HG02973 (cell line): ENCODE measurements at regions not wholly inside any gene's neighbourhood (a gene's known extent, or its start where the extent isn't known, plus 50 kb on each side); places are given as distances from the start of the nearest gene placed in this dataset.
"Not testable (repeated sequence)": the region's sequence is repeated elsewhere in the genome, so short reads cannot be mapped to it uniquely, and the experiment has no call there.

ENCODE experiments used
- ATAC-seq: cut with Tn5 transposase; IDR thresholded peaks from one replicate; pipeline ENCODE4 v1.9.1; 2021; ENCODE audit warnings: moderate library complexity; ENCODE audit not compliant: unreplicated experiment

DNA sequence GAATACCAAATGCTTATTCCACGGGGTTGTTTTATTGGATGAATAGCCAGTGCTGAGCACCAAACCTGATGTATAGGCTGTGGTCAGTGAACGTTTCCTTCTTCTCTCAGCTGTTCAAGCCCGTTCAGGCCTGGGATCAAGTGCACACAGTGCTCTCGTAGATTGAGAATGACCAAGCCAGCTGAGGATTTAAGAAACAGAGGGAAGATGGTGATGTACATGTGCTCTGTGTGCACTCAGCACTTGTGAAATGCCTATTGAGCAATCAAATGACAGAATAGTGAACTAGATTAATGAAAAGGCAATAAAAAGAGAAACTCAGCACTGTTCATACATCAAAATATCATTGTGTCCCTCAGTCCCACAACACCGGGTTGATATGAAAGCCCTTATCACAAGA, 302.5 kb downstream of the BMPER start:
- ATAC-seq = no peak

DNA sequence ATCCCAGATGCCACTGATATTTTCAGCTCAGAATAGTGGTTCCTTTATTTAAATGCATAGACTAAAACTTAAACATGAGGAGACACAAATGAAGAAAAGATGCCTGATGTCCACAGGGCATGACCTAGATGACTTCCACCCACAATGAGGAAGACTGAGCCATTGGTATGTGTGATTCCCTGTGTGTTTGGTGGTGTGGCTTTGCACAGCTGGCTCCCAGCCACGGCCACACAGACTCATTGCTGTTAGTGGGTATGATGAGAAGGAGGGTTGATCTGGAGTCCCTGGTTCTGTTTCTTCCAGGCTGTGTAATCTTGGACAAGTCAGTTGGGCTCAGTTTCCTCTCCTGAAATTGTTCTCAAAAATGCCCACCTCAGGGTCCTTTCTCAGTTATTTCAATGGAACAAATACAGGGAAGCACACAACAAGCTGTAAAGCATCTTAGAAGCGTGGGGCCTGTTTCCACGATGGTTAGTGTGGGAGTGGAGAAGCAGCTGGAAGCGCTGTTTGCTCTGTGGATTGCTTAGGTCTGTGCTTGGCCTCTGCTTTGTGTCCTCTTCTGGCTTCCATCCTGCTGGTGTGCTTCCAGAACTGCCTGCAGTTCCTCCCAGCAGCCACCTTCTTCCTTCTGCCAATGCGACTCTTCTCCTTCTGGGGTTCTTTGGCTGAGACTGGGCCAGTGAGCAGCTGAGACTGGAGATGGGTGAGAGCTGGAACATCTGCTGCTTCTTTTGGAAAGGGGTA, 303.7 kb downstream of the BMPER start:
- no peak for ATAC-seq

DNA sequence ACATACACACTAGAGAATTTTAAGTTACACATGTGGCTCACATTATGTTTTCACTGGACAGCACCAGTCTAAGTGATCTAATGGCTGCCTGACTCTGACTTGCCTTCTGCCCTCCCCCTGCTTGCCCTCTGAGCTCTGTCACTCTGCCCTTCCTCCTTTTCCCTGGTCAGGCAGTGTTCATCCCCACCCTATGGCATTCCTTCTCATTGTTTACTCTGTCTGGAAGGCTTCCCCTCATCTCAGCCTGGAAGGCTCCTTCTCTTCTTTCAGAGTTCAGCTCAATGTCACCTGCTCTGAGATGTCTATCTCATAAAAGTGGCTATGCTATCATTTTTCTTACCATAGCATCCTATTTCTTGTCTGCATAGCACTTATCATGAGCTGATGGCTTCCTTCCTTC, 305.7 kb downstream of the BMPER start:
- ATAC-seq = no peak

DNA sequence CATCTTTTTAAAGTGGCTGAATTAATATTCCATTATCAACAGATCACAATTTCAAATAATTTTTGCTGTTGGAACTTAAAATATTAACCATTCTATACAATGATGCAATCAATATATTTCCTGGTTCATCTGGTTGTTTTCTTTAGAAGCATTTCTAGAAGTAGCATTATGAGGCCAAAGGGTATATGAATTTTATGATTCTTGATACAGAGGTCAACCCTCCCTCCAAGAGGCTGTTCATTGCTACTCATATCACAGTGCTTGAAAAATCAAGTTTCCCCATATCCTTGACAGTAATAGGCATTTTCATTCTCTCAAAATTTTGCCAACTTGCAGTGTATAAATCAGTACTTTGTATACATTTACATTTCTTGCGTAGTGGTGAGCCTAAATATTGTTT, 312.6 kb downstream of the BMPER start:
- no peak for ATAC-seq

DNA sequence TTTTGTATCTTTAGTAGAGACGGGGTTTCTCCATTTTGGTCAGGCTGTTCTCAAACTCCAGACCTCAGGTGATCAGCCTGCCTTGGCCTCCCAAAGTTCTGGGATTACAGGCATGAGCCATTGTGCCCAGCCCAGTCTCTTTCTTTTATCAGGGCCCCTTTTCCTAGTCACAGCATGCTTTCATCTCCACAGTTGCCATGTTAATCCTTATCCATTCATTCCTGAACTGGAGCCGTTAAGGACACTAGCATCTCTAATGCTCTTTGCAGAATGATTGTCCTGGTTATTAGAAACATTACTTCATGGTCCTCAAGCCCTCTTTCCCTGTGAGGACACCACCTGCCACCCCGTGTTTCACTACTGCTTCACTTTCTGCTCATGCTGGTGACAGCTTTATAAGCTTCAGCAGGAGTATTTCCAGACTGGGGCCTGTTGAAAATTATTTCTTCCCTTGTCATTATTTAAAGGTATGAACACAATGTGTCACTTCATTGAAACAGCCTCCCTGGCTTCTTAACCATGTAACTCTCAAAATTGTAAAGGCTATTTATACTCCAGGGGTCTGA, 313.9 kb downstream of the BMPER start:
- no peak for ATAC-seq

DNA sequence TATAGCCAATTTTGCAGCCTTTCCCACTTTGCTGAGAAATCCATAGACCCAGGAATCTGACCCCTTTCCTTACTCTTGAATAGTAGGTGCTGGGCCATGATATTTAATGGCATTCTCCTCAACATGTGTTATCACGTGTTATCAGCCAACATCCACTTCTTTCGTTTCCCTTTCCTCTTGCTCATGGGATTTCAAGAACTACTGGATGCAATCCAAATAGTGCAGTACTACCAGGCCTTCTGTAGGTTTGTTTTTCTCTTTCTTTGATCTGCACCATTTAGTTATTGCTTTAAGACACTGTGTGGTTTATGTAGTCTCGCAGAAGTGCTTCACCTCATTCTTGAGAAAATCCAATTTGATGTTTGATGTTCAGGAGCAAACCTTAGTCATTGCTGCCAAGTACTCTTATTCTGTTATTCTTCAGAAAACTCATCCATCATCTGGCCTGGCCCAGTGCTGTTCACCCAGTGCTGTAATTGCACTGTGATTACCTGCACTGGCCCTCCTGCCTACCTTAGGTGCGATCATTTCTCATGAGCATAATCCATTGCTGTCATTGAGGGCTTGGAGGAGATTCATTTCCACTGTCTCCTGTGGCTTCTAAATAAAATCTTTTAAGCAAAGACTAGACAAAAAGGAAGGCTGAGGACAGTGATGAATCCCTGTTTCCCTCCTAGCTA, 315.3 kb downstream of the BMPER start:
- no peak for ATAC-seq

DNA sequence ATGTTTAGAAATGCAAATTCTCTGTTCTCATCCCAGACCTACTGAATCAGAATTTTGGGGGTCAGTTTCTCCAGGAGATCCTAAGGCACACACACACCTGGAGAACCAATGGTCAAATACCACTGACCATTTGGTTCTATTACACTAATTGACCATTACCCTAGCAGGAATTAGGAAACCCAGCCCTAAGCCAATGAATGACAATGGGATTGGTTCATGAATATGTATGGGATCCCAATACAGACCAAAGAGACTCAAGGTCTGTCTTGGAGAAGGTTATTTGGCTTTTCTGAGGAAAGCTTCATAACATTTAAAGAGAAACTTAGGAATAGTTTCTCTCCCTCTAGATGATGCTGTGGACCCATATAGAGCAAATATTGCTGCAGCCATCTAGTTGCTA, 317.0 kb downstream of the BMPER start:
- ATAC-seq = no peak

DNA sequence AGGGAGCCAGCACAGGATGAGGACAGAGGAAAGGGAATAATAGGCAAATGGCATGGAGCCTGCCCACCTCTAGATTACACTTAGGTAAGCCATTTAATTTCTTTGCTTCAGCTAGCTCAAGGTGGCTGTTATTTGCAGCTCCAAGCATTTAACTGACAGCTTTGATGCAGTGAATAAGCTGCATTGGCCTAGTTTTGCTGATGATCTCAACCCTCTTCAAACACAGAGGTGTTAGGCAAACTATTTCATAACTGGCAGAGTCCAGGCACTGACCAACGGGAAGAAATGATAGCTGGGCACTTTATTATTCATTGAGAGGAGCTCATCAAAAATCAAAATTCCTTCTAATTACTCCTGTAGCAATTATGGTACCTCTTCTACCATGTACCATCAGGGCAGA, 317.4 kb downstream of the BMPER start:
- ATAC-seq = no peak

DNA sequence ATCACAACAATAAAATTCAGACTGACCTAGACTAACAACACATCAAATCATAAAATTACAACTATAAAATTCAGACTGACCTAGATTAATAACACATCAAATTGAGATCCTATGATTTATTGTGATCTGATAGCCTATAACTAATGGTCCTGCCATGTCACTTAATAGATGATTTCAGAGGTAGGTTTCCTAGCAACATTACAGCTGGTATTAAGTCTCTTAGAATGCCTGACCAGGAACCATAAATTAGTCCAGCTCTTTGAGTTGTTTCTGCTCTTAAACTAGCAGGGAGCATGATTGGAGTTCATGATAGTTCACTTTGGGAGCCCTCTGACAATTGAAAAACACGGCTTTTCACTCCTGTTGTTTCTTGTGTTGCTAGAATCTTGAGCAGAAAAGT, 318.9 kb downstream of the BMPER start:
- no peak for ATAC-seq

DNA sequence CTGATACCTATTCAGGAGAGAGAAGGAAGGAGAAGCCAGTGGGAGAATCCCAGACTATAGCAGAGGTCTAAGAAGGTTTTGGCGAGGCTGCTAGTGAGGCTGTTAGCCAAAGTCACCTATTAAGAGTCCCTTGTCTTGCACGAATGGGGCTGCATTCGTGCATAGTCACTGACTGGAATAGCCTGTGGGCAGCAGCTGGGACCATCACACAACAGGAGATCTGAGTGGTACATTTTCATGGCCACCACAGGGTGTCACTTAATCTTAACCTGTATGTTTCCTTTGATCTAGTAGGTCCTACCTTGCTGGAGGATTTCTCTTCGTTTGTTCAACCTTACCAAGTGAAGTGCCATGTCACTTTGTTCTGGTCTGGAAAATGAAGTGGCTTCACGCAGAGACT, 319.9 kb downstream of the BMPER start:
- ATAC-seq = no peak

DNA sequence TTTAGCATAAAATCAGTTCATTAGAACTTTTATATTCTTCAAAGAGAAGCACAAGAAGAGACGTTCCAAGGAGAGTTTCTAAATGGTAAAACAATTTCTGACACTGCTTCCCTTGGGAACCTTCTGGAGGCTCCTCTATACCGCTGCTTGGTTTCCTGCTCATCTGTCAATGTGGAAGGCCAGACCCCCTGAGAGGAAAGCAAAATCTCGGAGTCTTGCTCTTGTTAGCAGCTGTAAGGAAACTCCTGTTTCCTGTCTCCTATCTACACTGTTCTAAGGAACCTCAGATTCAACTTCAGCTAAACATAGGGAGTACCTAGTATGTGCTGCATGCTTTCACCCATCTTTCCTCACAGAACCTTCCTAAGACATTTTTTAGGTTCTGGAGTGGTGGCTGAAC, 322.2 kb downstream of the BMPER start:
- no peak for ATAC-seq

DNA sequence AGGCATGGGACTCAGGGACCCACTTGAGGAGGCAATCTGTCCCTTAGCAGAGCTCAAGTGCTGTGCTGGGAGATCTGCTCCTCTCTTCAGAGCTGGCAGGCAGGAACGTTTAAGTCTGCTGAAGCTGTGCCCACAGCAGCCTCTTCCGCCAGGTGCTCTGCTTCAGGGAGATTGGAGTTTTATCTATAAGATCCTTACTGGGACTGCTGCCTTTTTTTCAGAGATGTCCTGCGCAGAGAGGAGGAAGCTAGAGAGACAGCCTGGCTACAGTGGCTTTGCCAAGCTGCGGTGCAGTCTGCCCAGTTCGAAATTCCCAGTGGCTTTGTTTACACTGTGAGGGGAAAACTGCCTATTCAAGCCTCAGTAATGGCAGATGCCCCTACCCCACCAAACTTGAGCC, 329.8 kb downstream of the BMPER start:
- ATAC-seq = not testable (repeated sequence)

DNA sequence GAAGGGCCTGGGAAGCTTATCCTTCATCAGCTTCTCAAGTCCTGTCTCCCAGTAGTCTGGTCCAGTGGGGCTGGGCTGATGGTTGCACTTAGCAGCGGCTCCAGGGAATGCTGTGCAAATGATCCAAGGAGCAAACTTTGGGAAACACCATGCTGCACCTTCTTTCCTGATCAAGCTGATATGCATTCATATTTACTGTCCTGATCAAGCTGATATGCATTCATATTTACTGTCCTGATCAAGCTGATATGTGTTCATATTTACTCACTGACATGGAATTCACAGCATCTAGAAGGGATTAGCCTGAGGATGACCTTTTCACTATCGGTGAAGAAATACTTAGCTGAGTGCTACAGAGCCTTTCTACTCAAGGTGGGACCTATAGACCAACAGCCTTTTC, 330.7 kb downstream of the BMPER start:
- ATAC-seq = no peak

DNA sequence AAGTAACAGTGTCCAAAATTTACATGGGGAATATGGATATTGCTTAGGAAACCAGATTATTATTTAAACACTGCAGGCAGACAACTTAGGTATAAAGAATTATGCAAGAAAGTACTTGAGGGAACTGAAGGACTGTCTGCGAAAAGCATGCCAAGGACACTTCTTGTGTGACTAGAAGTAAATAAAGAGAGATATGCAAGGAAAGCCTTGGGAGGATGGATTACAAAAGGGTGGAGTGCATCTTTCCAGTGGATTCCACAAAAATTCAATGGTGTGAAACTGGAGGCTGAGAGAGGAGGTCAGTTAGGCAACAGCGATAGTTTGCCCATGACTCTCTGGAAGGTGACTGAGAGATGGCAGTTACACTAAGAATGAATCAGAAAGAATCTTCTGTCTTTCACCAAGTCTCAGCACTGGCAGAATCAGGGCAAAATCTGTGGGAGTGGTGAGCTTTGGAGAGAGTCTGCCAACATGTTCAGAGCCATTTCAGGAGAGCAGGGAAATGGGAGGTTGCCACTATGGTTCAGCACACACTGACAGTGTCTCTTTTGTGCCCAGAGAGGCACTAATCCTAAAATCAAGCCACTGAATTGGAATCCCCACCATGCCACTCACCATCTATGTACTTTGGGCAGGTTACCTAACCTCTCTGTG, 331.6 kb downstream of the BMPER start:
- no peak for ATAC-seq

DNA sequence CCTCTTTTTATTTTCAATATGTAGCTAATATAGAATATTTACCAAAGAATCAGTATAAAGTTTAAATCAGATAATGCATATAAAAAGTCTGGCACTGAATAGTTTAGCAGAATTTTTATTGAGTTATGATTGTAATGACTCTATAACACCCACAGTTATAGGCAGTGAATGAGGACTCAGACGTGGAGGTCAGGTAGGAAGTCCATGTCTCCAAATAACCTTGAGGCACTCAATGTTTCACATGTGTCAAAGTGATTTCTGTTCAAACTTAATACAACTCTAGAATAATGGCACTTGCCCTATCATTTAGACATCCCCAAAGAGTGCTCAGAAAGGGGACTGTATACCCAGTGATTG, 332.1 kb downstream of the BMPER start:
- no peak for ATAC-seq

DNA sequence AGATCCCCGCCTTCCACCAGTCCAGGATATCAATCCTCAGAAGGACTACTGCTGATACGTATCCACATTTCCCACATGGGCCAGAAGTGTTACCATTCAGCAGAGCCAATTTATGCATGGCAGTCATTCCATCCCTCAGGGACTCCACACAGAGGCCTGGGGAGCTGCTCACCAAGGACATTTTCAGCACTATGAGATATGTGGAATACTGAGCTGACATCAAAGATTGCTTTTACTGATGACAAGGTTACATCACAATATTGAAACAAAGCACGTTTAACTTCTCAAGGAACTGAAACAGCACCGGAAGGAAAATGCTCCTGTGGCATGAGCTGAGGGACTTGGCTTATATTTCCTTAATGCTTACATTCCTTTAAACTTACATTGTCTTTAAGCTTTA, 335.1 kb downstream of the BMPER start:
- ATAC-seq = no peak

DNA sequence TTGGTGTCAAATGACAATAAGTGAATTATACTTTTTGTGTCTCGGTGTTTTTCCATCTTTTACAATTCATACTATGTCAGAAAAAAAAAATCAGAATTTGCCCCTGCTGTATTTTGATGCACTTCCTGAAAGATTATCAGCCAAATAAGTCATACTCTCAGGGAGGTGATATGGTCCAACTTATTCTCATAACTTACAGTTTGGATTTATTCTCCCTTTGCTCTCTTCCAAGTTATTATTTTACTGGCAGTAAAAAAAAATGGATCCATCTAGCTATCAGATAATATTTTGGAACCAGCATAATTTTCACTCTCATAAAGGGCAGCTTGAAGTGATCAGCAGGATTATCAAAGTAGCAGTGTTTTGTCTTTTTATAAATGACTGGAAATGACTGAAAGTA, 337.1 kb downstream of the BMPER start:
- ATAC-seq = no peak

DNA sequence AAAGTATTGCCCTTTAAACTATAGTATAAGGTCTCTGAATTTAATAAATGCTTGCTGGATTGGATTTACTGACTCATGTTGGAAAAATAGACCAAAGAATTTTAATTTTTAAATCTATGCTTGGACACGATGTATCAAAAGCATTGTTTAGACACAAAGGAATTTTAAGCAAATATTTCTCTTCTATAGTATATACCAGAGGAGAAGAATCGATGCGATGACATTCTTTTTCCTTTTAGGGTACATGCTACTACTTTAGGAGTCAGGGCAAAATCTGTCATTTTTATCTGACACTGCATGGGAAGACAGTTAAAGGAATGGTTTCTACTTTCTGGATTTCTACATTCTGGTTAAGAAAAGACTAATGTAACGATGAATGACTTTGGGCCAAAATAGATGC, 339.9 kb downstream of the BMPER start:
- no peak for ATAC-seq

DNA sequence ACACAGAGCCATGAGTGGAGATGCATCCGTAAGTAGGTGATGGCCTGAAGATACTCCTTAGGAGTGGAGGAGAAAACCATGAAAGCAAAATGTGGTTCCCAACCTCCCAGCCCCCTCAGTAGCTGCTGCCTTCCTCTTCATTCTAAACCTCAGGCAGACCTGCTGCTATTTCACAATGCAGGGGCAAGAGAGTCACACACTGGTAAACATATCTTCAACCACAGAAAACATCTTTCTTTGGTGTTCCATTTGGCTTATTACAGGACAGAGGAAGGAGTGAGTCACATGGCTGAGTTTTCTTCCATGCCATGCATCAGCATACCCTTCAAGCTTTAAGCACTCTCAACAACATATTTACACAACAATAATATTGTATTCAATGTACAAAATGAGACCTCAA, 342.1 kb downstream of the BMPER start:
- ATAC-seq = no peak

DNA sequence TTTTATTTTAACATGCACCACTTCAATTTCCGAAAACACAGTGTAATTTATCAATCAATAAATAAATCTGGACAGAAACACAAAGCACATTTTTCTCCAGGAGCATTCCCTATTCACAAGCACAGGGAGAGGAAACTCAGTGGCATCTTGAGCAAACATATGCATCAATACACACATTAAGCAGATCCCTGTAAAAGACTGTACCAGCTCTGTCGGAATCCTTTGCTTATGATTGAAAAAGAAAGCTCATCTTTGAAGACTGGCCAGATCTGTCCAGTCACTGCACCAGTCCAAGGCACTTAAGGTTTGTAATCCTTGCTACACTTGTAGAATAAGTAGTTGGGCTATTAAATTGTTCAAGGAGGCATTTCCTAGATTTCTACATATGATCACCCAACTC, 343.9 kb downstream of the BMPER start:
- ATAC-seq = no peak

DNA sequence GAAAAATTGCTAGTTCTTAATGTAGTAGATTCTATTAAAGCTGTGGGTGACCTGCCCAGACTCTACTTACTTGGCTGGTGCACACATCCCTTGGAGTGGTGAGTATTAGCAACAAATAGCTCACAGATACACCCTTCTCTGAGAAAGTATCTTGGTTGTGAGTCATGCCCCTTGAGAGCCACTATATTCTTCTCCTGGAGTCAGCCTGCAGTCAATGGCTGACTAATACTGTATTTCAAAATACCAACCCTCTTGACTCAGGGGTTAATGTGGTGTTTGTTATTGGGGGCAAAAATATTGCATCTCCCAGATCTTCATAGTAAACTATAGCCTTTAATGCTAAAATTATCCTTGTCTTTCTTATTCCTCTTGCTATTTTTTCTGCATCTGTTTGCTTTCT, 354.9 kb downstream of the BMPER start:
- ATAC-seq = no peak

DNA sequence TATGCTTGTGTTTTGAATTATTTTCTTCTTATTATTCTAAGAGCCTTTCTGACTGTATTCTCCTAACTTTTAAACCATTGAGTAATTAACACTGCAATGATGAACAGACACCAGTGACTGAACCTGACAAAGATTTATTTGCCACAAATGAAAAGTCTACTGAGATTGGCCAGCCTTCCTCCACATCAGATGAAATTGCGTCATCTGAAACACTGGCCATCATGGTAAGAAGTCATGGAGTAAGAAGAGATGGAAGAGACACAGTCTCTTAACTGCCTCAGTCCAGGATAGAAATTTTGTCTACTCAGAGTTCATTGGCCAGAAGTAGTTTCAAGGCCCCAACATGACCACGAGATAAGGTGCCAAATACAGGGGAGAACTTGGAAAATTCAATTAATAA, 357.8 kb downstream of the BMPER start:
- ATAC-seq = no peak
